ENCODE measurements at regions not wholly inside any gene's neighbourhood (a gene's known extent, or its start where the extent isn't known, plus 50 kb on each side); places are given as distances from the start of the nearest gene placed in this dataset.

DNA sequence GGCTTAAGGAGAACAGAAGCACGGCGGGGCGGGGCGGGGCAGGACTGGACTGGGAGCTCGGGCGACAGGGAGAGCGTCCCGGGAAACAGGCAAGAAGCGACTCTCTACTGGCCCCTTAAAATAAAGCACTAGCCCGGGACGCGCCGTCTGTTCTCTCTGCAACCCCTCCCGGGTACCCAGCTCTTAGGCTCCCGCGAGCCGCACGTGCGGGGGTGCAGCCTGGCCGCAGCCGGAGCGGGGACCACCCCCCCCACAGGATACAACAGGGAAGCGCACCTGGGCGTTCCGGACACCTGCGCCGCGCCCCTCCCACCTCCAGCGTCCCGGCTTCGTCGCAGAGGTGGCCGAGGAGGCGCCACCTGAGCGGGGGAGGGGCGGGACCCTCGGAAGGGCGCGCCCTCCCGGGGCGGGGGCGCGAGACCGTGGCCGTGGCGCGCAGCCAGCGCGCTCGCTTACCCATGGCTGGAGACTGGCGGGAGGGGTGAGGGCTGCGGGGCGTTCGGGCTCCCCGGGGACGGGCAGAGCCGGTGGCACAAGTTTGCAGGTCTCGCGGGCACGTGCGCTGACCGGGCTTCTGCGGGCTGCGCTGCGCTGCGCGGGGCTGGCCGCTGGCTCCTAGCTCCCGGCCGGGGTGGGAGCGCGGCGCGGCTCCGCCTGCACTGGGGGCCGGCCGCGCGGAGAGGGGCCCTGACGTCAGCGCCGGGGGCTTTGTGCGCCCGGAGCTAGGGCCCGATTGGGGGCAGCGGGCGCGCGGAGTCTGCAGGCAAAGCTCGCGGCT lies 91.5 kb downstream of the GEMIN8 start:
- TF ChIP-seq SMC3 (conservative IDR thresholded peaks at IDR 0.05; ENCODE audit: poor library complexity): no peak
- no peak for TF ChIP-seq CTCF (IDR thresholded peaks at IDR 0.05; ENCODE audit: poor library complexity, severe bottlenecking)

All from neural cell (in vitro differentiated cells).